ENCODE measurements at regions not wholly inside any gene's neighbourhood (a gene's known extent, or its start where the extent isn't known, plus 50 kb on each side); places are given as distances from the start of the nearest gene placed in this dataset.

DNA sequence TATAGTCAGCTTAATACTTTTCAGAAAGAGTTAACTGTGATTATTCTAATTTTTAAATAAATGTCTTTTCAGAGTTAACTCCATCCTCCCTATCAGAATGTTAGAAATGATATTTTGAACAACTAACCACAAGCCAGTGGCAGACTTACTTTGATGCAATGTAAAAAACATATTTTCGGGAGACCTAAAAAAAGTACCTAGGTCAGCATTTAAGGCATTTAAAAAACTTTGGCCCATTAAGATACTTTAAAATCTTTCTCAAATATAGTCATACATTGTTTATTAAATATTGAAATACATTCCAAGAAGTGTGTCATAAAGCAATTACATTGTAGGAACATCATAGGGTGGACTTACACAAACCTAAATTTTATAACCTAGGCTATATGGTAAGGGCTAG lies 426.1 kb downstream of the PABPC4L start:
- DNase-seq (ENCODE audit: low read depth, low spot score): no peak

DNA sequence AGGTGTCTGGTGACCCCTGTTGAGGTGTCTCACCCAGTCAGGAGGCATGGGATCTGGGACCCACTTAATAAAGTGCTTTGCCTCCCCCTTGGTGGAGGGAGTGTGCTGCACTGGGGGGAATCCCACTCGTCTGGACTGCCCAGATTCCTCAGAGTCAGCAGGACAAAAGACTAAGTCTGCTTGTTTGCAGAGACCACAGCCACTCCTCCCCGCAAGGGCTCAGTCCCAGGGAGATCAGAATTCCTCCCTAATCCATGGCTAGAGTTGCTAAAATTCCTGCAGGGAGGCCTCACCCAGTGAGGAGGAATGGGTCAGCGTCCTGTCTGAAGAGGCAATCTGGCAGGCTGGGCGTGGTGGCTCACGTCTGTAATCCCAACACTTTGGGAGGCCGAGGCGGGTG lies 442.2 kb downstream of the PABPC4L start:
- peak; percentile 87 for DNase-seq (ENCODE audit: low read depth, low spot score)

DNA sequence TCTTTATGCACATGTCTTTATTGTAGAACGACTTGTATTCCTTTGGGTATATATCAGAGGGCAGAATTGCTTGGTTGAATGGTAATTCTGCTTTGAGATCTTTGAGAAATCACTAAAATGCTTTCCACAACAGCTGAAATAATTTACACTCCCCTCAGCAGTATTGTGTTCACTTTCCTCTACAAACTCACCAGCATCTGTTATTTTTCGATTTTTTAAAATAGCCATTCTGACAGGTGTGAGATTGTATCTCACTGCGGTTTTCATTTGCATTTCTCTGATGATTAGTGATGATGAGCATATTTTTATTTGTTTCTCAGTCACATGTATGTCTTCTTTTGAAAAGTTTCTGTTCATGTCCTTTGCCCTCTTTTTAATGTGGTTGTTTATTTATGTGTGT lies 459.8 kb downstream of the PABPC4L start:
- no peak for DNase-seq (ENCODE audit: low read depth, low spot score)

DNA sequence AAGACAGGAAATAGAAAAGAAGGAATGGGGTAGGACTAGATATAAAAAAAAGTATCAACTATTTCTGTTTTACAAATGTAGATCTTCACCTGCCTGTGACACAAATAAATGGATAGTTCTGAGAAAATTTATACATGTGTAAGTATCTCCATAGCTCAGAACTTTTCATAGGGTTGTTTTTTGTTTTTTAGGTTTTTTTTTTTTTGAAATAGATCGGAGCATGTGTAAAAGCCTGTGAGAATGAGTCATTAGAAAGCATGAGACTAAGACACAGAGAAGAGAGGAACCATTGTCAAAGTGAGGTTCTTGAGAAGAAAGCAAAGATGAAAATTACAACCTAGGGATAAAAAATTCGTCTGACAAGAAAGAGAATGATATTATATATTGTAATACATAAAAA lies 481.6 kb downstream of the PABPC4L start:
- DNase-seq (ENCODE audit: low read depth, low spot score): no peak

DNA sequence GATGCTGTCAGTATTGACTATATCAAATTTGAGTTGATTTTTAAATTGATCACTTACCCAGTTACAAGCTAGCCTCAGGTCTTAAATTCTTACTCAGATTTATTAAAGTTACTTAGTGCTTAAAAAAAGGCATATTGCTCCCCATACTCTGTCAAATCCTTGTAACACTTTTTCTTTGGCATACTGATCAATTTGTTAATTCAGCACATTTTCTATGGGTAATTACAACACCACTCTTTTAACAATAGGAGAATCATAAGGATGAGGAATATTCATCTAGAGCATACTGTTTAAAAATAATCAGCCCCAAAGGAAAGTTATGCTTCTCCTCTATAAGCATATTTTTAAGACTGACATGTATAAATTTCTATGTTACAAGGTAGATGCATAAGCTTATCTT lies 482.5 kb downstream of the PABPC4L start:
- no peak for DNase-seq (ENCODE audit: low read depth, low spot score)

DNA sequence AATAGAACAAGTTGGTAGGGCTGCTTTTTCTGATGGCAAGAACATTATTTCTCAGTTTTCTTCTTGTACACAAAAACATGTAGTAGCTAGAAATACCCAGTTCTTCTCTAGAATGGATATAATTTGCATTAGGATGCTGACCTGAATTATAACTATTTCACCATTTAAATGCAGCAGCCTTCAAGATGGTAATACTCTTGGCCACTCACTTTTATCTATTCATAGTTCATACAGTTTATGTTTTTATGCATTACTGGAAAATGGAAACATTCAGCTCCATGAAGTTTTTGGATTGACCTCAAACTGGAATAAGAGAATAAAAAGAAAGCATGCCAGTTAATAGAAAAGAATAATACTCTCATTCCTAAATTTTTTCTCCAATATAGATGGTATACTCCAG lies 487.4 kb downstream of the PABPC4L start:
- no peak for DNase-seq (ENCODE audit: low read depth, low spot score)

DNA sequence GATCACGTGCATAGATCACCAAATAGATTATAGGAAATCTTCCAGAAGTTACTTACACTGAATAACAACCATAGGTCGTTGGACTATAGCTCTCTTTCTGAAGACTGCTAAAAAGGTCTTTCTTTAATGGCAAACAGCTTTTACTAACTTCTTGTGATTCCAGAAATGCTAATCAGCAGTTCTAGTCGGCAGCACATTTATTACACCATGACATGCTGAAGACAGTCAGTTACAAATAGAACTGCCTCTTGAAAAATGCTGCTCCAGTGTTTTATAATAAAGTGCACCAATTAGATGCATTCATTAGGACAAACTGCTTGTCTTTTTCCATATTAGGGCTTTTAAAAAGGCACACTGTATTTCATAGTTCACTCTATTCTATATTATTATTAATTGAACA lies 488.2 kb downstream of the PABPC4L start:
- no peak for DNase-seq (ENCODE audit: low read depth, low spot score)

DNA sequence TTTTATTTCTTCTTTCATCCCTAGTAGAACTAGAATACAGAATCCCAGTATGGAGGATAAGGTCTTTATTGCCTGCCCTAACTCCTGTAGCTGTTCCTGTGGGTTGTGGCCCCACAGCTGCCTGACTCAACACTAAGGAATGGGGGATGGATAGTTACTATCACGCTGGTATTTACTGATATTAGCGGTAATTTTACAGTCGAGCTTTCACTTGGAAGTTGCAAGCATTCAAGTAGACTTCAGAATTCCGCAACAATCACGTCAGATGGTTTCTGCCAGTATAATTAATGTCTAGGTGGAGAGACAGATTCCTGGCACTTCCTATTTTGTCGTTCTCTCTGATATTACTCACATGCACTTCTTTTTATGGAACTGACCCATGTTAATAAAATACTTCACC lies 489.8 kb downstream of the PABPC4L start:
- DNase-seq (ENCODE audit: low read depth, low spot score): peak; percentile 31

DNA sequence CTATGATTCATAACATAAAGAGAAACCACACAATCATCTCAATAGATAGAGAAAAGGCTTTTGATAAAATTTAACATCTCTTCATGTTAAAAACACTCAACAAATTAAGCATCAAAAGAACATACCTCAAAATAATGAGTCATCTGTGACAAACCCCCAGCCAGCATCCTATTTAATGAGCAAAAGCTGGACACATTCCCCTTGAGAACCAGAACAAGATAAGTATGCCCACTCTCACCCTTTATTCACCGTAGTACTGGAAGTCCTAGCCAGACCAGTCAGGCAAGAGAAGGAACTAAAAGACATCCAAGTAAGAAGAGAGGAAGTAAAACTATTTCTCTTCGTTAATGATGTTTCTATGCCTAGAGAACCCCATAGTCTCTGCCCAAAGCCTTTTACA lies 507.2 kb downstream of the PABPC4L start:
- no peak for DNase-seq (ENCODE audit: low read depth, low spot score)

DNA sequence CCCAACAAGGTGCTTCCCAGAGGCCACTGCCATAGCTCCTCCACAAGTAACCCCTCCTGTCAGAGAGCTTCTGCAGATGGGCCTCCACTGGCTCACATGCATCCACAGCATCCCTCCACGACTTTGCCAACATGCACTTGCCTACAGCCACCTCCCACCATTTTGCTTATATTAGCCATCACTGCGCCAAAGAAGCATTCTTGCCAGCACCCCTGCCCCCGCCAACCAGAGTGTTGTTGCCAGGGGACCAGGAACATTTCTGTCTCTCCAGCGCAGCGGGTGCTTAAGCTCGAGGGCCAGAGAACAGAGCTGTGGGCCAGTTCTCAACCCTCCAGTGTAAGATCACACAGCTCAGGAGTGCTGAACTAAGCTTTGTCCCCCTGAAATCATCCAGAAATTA lies 517.6 kb downstream of the PABPC4L start:
- no peak for DNase-seq (ENCODE audit: low read depth, low spot score)

DNA sequence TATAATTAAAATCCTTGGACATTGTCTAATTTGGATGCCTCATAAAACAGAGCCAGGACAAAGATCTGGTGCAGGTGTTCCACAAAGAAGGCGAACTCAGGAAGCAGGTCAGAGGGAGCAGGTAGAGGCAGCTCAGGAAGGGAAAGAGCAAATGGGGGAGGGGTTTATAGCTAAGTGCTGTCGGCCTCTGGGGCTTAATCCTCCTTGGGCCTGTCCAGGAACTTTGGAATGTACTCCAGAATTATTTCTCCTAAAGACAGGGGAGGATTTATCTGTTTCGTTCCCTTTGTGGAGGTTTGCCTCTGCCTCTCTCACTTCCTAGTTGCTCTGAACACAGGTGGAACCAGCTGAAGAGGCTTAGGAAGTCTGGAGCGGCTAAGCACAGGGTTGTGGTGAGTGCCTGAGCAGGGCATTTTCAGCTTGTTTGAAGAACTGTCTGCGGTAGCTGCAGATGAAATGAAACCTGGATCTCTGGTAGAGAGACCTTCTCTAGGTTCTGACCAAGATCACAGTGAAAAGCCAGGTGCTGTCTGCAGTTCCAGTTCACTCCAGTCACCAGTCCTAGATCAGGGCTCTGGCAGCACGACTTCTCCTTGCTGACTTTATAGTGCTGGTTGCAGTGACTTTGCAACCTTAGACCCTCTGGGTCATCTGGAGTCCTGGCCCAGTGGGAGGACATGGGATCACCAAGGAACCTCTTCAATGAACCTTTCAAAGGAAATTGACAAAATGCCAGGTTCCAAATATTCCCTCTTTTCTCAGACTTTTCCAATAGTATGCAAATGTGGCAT lies 519.2 kb downstream of the PCDH10 start:
- peak; percentile 63 for DNase-seq (ENCODE audit: low read depth, low spot score)

DNA sequence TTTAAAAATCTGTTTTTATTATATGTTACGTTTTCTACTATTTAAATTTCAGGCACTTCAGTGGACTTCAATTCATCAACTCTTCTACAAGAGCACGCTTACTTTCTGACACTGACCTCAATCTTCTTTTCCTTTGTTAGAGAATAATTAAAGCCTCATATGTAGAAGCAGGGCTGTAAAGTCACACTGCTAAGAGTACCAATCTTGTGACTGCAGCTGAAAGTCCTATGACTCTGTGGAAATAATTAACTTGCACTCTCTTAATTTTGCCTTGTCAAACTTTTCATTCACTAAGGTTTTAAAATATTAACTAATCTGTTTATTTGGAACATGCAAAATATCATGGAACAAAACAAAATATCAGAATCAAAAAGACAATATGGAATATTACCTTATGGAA lies 498.1 kb downstream of the PCDH10 start:
- no peak for DNase-seq (ENCODE audit: low read depth, low spot score)

DNA sequence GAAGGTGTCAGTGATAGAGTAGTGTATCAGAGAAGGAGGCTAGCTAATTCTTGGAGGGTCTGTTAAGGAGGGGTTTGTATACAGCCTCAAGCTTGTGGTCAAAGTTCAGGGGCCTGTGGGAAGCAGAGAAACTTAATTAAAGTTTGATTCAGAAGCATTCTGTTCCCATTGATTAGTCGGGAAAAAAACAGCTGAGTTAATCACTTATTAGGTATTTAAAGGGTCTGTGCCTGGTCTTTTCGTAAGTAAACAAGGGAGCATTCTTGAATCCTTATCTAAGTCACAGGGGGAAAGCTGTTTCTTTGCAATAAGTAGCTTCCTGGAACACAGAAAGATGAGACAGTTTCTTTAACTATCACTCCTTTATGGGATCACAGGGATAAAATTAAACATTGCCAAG lies 492.1 kb downstream of the PCDH10 start:
- DNase-seq (ENCODE audit: low read depth, low spot score): peak; percentile 27

DNA sequence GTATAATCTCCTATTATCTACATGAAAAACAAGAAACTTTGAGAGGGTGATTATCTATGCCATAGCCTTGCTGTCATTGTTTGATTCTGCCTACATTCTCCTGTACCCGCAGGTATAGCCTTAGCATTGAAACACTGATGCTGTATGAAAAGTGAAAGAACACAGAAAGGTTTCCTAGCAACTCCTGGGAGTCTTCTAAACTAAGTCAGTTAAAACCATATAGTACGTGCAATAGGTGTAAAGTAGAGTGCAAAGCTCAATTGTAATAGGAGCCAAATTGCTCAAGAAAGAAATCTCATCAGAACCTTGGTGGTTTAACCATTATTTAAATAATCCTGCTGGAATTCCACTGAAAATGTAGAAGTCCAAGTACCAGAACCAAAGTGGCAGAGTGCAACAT lies 489.7 kb downstream of the PCDH10 start:
- DNase-seq (ENCODE audit: low read depth, low spot score): no peak

DNA sequence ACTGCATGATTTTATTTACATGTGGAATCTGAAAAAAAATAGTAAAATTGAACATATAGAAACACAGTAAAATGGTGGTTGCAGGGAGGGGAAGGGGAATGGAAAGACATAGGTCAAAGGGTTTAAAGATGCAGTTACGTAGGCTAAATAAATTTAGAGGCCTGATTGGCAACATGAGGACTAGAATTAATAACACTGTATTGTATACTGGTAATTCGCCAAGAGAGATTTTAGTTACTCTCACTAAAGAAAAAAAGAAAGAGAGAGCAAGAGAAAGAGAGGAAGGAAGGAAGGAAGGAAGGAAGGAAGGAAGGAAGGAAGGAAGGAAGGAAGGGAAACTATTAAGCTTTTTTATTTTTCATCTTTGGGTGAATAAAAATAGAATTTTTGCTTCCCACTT lies 488.1 kb downstream of the PCDH10 start:
- DNase-seq (ENCODE audit: low read depth, low spot score): no peak

DNA sequence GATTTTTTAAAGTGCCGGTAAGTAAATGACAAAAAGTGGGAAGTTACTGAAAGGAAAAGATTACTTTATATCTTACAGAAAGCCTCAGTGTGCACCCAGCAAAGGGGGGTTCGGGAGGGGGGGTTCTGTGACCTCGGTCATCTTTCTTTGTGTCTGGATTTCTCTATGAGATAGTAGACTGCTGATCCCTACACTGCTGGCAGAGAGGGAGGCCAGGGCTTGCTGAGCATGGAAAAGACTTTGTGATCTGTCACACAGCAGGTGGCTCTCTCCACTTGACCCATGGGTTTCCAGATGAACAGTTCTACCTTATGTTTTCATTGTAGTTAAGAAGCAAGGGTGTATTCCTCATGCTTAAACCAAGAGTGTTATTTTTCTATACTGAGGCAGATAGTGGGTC lies 475.6 kb downstream of the PCDH10 start:
- peak; percentile 13 for DNase-seq (ENCODE audit: low read depth, low spot score)

DNA sequence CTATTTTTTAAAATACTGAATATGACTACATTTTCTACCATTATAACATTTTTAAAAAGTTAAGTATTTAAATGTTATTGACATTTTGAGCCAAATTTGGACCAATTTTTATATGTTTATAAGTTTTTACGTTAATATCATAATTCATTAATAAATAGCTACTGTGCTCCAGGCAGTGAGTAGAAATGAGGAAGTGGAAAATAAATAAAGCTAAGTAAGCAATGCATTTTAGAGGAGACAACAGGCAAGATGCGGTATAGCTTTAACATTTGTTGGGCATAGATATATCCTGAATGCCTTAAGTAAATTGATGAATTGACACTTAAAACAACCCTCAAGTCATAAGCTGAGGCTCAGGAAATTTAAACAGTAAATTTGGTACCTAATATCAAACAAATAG lies 474.8 kb downstream of the PCDH10 start:
- DNase-seq (ENCODE audit: low read depth, low spot score): no peak

DNA sequence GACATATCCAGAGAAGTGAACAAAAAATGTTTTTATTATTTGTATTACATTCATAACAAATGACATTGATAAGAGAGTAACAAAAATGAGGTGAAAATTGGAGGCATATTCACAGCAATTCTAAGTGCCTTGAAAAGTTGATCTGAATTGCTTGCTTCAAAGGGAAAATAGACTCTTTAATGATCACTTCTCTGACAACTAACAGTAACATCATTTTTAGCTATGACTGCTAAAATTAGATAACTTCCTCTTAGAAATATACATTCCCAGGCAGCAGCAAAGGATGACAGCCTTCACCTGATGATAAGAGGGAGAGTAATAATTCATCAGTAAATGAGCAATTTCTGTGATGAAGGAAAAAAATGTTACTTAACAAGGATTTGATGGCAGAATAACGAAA lies 472.5 kb downstream of the PCDH10 start:
- no peak for DNase-seq (ENCODE audit: low read depth, low spot score)

DNA sequence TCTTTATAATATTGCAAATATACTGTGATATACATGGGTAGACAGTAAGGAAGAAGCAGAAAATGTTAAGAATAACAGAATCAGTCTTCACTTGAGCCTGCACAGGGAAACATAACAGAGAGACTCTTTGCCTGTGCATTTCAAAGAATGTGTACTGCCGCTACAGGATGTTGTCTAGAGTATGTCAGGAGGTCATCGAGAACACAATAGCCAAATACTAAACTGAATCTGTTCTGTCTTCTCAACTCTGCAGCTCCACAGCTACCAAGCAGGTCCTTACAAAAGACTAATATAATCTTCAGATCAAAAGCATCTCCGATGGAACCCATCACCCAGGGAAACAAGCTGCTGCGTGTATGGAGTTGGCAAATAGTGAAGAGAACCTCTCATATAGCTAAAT lies 471.5 kb downstream of the PCDH10 start:
- no peak for DNase-seq (ENCODE audit: low read depth, low spot score)

DNA sequence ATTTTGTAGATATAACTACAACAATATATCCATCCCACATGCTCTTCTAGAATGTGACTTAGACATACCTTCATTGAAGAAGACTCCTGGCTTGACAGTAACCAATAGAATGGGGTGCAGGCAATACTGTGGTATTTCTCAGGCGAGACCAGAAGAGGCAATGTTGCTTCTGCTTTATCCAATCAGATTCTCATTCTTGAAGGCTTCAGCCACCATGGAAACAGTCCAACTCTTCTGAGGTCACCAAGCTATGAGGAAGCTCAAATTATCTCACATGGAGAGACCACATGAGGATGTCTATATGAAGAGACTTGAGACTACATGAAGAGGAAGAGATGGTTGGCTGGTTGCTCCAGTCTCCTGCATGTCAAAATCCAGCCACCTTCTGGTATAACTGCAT lies 469.9 kb downstream of the PCDH10 start:
- DNase-seq (ENCODE audit: low read depth, low spot score): no peak

DNA sequence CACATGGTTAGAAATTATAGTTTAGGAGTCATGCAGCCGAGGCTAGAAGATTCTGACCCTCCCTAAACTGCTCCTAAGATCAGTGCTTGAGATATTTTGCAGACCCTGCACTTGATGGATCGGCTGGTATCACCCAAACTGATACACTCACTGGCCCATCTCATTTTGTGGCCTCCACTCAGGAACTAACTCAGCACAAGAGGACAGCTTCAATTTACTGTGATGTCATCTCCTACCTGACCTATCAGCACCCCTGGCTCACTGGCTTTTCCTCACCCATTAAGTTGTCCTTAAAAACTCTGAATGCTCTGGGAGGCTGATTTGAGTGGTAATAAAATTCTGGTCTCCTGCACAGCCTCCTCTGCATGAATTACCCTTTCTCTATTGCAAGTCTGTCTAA lies 450.9 kb downstream of the PCDH10 start:
- peak; percentile 19 for DNase-seq (ENCODE audit: low read depth, low spot score)

DNA sequence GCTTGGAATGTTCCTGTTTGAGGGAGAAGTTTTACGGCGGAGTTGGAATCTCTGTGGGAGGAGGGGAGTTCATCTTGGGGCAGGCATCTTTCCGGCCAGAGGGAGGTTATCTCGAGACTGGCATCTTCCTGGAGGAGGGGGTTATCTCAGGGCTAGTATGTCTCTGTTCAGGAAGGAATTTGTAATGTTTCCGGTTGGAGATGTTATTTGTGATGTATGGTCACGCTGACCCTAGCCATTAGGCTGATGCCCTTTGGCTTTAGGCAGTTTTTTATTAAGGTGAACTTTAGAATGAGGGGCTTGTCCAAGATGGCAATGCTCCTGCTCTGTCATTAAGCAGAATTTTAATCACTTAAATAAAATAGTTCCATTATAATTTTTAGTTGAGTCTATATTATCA lies 449.7 kb downstream of the PCDH10 start:
- DNase-seq (ENCODE audit: low read depth, low spot score): peak; percentile 75

DNA sequence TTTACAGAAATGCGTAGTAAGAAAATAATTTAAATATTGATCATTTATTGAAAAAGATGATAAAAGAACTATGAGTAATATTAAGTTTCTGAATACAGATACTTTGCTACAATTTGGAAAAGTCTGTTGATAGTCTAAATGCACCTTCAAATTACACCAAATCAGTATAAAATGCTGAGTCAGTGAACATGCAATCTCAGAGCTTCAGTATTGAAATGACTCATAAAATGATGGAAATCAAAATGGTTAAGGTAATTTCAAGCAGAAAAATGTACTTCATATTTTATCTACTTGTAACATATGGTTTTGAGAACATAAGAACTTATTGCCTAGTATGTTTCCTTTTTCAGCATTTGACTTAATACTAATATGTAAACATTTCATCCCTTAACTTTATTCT lies 448.2 kb downstream of the PCDH10 start:
- no peak for DNase-seq (ENCODE audit: low read depth, low spot score)

DNA sequence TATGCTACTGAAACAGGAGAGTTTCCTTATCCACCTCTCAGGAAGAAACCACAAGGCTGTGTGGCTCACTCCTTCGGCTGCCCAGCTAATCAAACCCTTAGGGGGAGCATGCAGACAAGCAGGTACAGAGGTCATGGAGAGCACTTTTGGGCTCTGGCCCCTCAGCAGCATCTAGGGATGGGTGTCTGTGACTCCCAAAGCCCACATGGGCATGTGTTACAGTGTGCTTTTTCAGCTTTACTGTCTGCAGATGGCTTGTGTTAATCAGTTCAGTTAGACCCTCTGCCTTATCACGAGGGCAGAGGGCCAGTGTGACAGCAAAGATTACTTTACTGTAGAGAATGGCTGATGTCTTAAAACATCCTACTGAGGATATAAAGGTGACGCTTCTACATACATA lies 447.4 kb downstream of the PCDH10 start:
- DNase-seq (ENCODE audit: low read depth, low spot score): peak; percentile 18
